PC-9 (cell line): ENCODE measurements at regions not wholly inside any gene's neighbourhood (a gene's known extent, or its start where the extent isn't known, plus 50 kb on each side); places are given as distances from the start of the nearest gene placed in this dataset.

Source experiments
- CTCF ChIP-seq: fragments of 200-600 bp; sonication (generic); conservative IDR thresholded peaks from 2 replicates; pipeline ENCODE4 v1.6.1; 2017; ENCODE audit warnings: mixed run types, antibody characterized with exemption, mild to moderate bottlenecking, moderate library complexity
- EZH2 ChIP-seq: fragments of 200-600 bp; sonication (generic); IDR thresholded peaks from 2 replicates; pipeline ENCODE4 v1.8.0; 2017; ENCODE audit warnings: antibody characterized with exemption, low read depth

DNA sequence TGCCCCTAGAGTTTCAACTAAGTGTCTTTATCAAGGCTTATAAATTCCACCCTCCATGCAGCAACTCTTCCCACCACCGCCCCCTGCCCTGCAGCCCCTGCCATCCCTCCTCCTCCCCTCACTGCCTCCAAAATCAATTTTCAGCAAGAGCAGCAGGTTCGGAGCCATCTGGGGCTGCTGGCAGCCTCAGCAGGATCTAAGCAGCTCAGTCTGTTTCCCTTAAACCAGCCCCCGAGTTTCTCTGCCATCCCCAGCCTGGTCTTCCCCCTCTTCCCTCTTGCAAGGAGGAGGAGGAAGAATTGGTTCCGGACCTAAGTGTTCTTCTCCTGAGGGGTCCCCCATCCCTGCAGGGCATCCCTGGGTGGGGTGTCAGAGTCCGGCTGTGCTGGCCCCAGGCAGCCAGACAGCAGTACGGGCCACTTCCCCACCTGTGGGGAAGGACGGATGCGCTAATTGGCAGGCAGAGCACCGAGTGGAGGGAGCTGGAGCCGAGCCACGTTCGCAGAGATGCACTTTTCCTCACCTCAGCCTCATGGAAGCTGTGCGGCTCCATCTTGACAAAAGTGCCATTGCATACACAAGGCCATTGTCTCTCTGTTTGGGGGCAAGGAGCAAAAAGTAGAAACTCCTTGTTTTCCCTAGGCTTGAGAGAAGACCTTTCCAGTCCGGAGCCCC is 189.3 kb downstream of the KCNA5 start:
- TF ChIP-seq CTCF = no peak
- no peak for TF ChIP-seq EZH2
